IMR-90 (cell line): ENCODE measurements at regions not wholly inside any gene's neighbourhood (a gene's known extent, or its start where the extent isn't known, plus 50 kb on each side); places are given as distances from the start of the nearest gene placed in this dataset.

Experiments
- ATAC-seq: fragments of 200-7000 bp; cut with Tn5 transposase; 2 replicates; pipeline ENCODE4 v1.9.1; 2020; ENCODE audit warnings: low read depth, mild to moderate bottlenecking, moderate library complexity
- BruUV-seq: library from RNA; stranded (reverse); fragments of 400-500 nt; replicated peaks from 2 replicates; lab custom pipeline; 2021; lab: Mats Ljungman, UMichigan
- CTCF ChIA-PET: fragments of 300-600 bp; formaldehyde crosslinking; extraction: SDS; loops from one replicate; lab custom pipeline; 2021; ENCODE audit warnings: antibody characterized with exemption; lab: Yijun Ruan, JAX
- POLR2A ChIA-PET: fragments of 300-600 bp; sonication (Branson Sonifier 250); formaldehyde crosslinking; loops from one replicate; lab custom pipeline; 2022; ENCODE audit warnings: antibody characterized with exemption; ENCODE audit not compliant: unreplicated experiment; lab: Charles Lee
- DNase-seq: peaks from one replicate; pipeline ENCODE4 v3.0.0; 2013
- H2AFZ ChIP-seq: replicated peaks from 2 replicates; pipeline ENCODE3; 2013; ENCODE audit warnings: low read length, mild to moderate bottlenecking; ENCODE audit not compliant: poor library complexity
- H2AK5ac ChIP-seq: 2 replicates; pipeline ENCODE4 v1.6.1; 2013; ENCODE audit warnings: low read depth, low read length, inconsistent platforms
- H2AK9ac ChIP-seq: replicated peaks from 2 replicates; pipeline ENCODE3; 2013; ENCODE audit warnings: mild to moderate bottlenecking, low read depth, low read length, moderate library complexity; ENCODE audit not compliant: poor library complexity
- H2BK120ac ChIP-seq: 2 replicates; pipeline ENCODE4 v1.6.1; 2013; ENCODE audit warnings: low read depth, low read length, inconsistent platforms
- H2BK15ac ChIP-seq: 3 replicates; pipeline ENCODE4 v1.6.1; 2013; ENCODE audit warnings: low read depth, low read length, inconsistent platforms
- H2BK20ac ChIP-seq: 2 replicates; pipeline ENCODE4 v1.6.1; 2013; ENCODE audit warnings: low read depth, mild to moderate bottlenecking, inconsistent platforms, low read length, moderate library complexity
- H2BK5ac ChIP-seq: 2 replicates; pipeline ENCODE4 v1.6.1; 2013; ENCODE audit warnings: mild to moderate bottlenecking, low read depth, low read length, inconsistent platforms; ENCODE audit not compliant: poor library complexity, severe bottlenecking
- H3K14ac ChIP-seq: replicated peaks from 2 replicates; pipeline ENCODE4 v1.6.1; 2013; ENCODE audit warnings: low read depth, low read length, inconsistent platforms
- H3K18ac ChIP-seq: 2 replicates; pipeline ENCODE4 v1.6.1; 2013; ENCODE audit warnings: low read depth, low read length, control low read depth
- H3K23ac ChIP-seq: 2 replicates; pipeline ENCODE4 v1.6.1; 2013; ENCODE audit warnings: low read depth, low read length, inconsistent platforms
- H3K27ac ChIP-seq: 2 replicates; pipeline ENCODE4 v1.5.1; 2013; ENCODE audit warnings: mild to moderate bottlenecking, control low read depth, low read length; ENCODE audit not compliant: insufficient read depth
- H3K27me3 ChIP-seq: 2 replicates; pipeline ENCODE4 v1.6.1; 2013; ENCODE audit warnings: low read length; ENCODE audit not compliant: control insufficient read depth, insufficient read depth
- H3K36me3 ChIP-seq: 2 replicates; pipeline ENCODE4 v1.6.1; 2013; ENCODE audit warnings: low read length, mixed read lengths; ENCODE audit not compliant: control insufficient read depth, insufficient read depth
- H3K4ac ChIP-seq: 2 replicates; pipeline ENCODE4 v1.6.1; 2013; ENCODE audit warnings: low read depth, low read length, inconsistent platforms
- H3K4me1 ChIP-seq: 2 replicates; pipeline ENCODE4 v1.6.1; 2013; ENCODE audit warnings: low read length, mixed read lengths; ENCODE audit not compliant: control insufficient read depth, insufficient read depth
- H3K4me2 ChIP-seq: 2 replicates; pipeline ENCODE4 v1.6.1; 2013; ENCODE audit warnings: low read depth, mild to moderate bottlenecking, control low read depth, low read length, moderate library complexity
- H3K4me3 ChIP-seq: 2 replicates; pipeline ENCODE4 v1.5.1; 2013; ENCODE audit warnings: low read depth, mild to moderate bottlenecking, control low read depth, low read length, moderate library complexity; ENCODE audit not compliant: insufficient read depth
- H3K56ac ChIP-seq: 2 replicates; pipeline ENCODE4 v1.6.1; 2013; ENCODE audit warnings: low read length, inconsistent platforms; ENCODE audit not compliant: insufficient read depth; ENCODE audit errors: extremely low read depth
- H3K79me1 ChIP-seq, 2 experiments: 2 replicates each; pipeline ENCODE4 v1.6.1; 2013; ENCODE audit warnings: low read length in 2 of 2, inconsistent platforms in 1 of 2, low read depth in 1 of 2
- H3K9ac ChIP-seq: 2 replicates; pipeline ENCODE4 v1.6.1; 2013; ENCODE audit warnings: low read depth, low read length, control low read depth
- H3K9me1 ChIP-seq: 2 replicates; pipeline ENCODE4 v1.6.1; 2013; ENCODE audit warnings: low read length, inconsistent platforms; ENCODE audit not compliant: insufficient read depth
- H3K9me3 ChIP-seq: 2 replicates; pipeline ENCODE4 v1.6.1; 2013; ENCODE audit warnings: low read length; ENCODE audit not compliant: control insufficient read depth, insufficient read depth
- H4K20me1 ChIP-seq: 2 replicates; pipeline ENCODE4 v1.6.1; 2013; ENCODE audit warnings: low read length, inconsistent platforms; ENCODE audit not compliant: insufficient read depth
- H4K5ac ChIP-seq: 2 replicates; pipeline ENCODE4 v1.6.1; 2013; ENCODE audit warnings: mild to moderate bottlenecking, low read depth, low read length, control low read depth
- H4K8ac ChIP-seq, 2 experiments: 2 replicates each; pipeline ENCODE4 v1.6.1; 2013; ENCODE audit warnings: low read depth in 2 of 2, low read length in 2 of 2, control low read depth in 1 of 2, inconsistent platforms in 1 of 2
- H4K91ac ChIP-seq: 2 replicates; pipeline ENCODE4 v1.6.1; 2013; ENCODE audit warnings: low read depth, low read length, inconsistent platforms; ENCODE audit not compliant: insufficient read depth
- BHLHE40 ChIP-seq: fragments of 150-350 bp; IDR thresholded peaks from 2 replicates; pipeline ENCODE4 v1.6.1; 2016; ENCODE audit warnings: mild to moderate bottlenecking, low read depth, low read length
- CEBPB ChIP-seq: IDR thresholded peaks from 2 replicates; pipeline ENCODE4 v1.6.1; 2012; ENCODE audit warnings: low read depth, low read length, improper control_type of control experiment
- CHD1 ChIP-seq: IDR thresholded peaks from 2 replicates; pipeline ENCODE4 v1.6.1; 2012; ENCODE audit warnings: low read depth, low read length, improper control_type of control experiment
- ELK1 ChIP-seq: fragments of 150-350 bp; IDR thresholded peaks from 2 replicates; pipeline ENCODE4 v1.6.1; 2016; ENCODE audit warnings: low read depth, mild to moderate bottlenecking, low read length, moderate library complexity, borderline replicate concordance
- FOS ChIP-seq: fragments of 150-350 bp; IDR thresholded peaks from 2 replicates; pipeline ENCODE4 v1.6.1; 2016; ENCODE audit warnings: low read depth, low read length
- MAFK ChIP-seq: IDR thresholded peaks from 2 replicates; pipeline ENCODE4 v1.6.1; 2012; ENCODE audit warnings: low read depth, low read length, improper control_type of control experiment
- MAZ ChIP-seq: IDR thresholded peaks from 2 replicates; pipeline ENCODE4 v1.6.1; 2012; ENCODE audit warnings: low read depth, mild to moderate bottlenecking, low read length, improper control_type of control experiment, moderate library complexity, borderline replicate concordance
- MXI1 ChIP-seq: IDR thresholded peaks from 2 replicates; pipeline ENCODE4 v1.6.1; 2012; ENCODE audit warnings: low read depth, mild to moderate bottlenecking, low read length, moderate library complexity, borderline replicate concordance
- NFE2L2 ChIP-seq: fragments of 150-350 bp; IDR thresholded peaks from 2 replicates; pipeline ENCODE4 v1.6.1; 2016; ENCODE audit warnings: low read depth, mild to moderate bottlenecking, low read length
- POLR2A ChIP-seq: IDR thresholded peaks from 2 replicates; pipeline ENCODE4 v1.6.1; 2012; ENCODE audit warnings: mild to moderate bottlenecking, low read depth, low read length
- RAD21 ChIP-seq: IDR thresholded peaks from 2 replicates; pipeline ENCODE4 v1.6.1; 2012; ENCODE audit warnings: low read length, improper control_type of control experiment
- RCOR1 ChIP-seq: IDR thresholded peaks from 2 replicates; pipeline ENCODE4 v1.6.1; 2012; ENCODE audit warnings: mild to moderate bottlenecking, low read length, improper control_type of control experiment; ENCODE audit not compliant: insufficient replicate concordance
- RFX5 ChIP-seq: IDR thresholded peaks from 2 replicates; pipeline ENCODE4 v1.8.0; 2012; ENCODE audit warnings: low read depth, mild to moderate bottlenecking, low read length, moderate library complexity
- SMC3 ChIP-seq: fragments of 150-350 bp; IDR thresholded peaks from 2 replicates; pipeline ENCODE4 v1.6.1; 2016; ENCODE audit warnings: low read depth, mild to moderate bottlenecking, antibody characterized with exemption, low read length, moderate library complexity
- USF2 ChIP-seq: fragments of 150-350 bp; IDR thresholded peaks from 2 replicates; pipeline ENCODE4 v1.6.1; 2017; ENCODE audit warnings: mild to moderate bottlenecking, antibody characterized with exemption, low read length, low read depth
- WGBS, 2 experiments: methylation state at CpG; one replicate each; pipeline versions ENCODE4 v1.1.5 to v1.1.7; 2013; ENCODE audit warnings: missing lambda C conversion rate in 2 of 2; ENCODE audit not compliant: insufficient read length in 1 of 2; ENCODE audit errors: extremely low coverage in 2 of 2; 5-methylcytosine and 5-hydroxymethylcytosine counted together
- dilution Hi-C: fragments of 300-500 bp; cut with HindIII; formaldehyde crosslinking; loops from one replicate; pipeline ENCODE4 v1.14.3; 2018; ENCODE audit warnings: low sequenced_read_pairs; ENCODE audit not compliant: unreplicated experiment
- in situ Hi-C: fragments of 300-500 bp; cut with MboI; formaldehyde crosslinking; loops from 3 replicates; pipeline ENCODE4 v1.14.3; 2019; ENCODE audit warnings: low sequenced_read_pairs, inconsistent platforms, mixed read lengths
- intact Hi-C: fragments of 100-400 bp; cut with micrococcal nuclease; formaldehyde crosslinking; loops from 2 replicates; pipeline ENCODE4 v1.10.0; 2022
- TF ChIP-seq, protein P1 (sequence below): conservative IDR thresholded peaks from 2 replicates; pipeline ENCODE4 v1.5.1; 2012; ENCODE audit warnings: mild to moderate bottlenecking, low read depth, low read length, improper control_type of control experiment

GRCh38 chr1:218931324-218931723 is 242.4 kb upstream of the LYPLAL1 start:
- Histone ChIP-seq H2BK15ac (no peak overlapping the region), H3K9ac (no peak overlapping the region), H3K4ac (no peak overlapping the region), H3K56ac (no peak overlapping the region), H4K91ac (no peak overlapping the region), H2AFZ (no peak overlapping the region), H2BK120ac (no peak overlapping the region), H4K20me1 (no peaks in the 10 kb centered on the region), H3K4me3 (no peak overlapping the region), H3K4me1 (no peaks in the 10 kb centered on the region), H2BK5ac (no peak overlapping the region), H3K79me1 (no peaks in the 10 kb centered on the region), H3K27me3 (no peaks in the 10 kb centered on the region), H3K14ac (no peak overlapping the region), H3K23ac (no peak overlapping the region), H2AK9ac (no peak overlapping the region), H3K27ac (no peak overlapping the region), H3K36me3 (no peaks in the 10 kb centered on the region), H4K8ac (no peak overlapping the region), H2BK20ac (no peak overlapping the region), H2AK5ac (no peak overlapping the region), H3K4me2 (no peak overlapping the region), H4K5ac (no peak overlapping the region), H3K18ac (no peak overlapping the region), H3K9me3 (peaks cover 2% of the 10 kb centered on the region; the same call in 1 of the 2 replicates), H3K9me1 (no peaks in the 10 kb centered on the region)
- ChIA-PET POLR2A (no interaction called here), CTCF (interaction anchor here (0.8 kb wide), 1 partner anchor 12 kb away, joined by 3 read pairs; no protein-coding TSS in a partner anchor)
- ATAC-seq = no peak
- in situ Hi-C loops = no loop called here
- BruUV-seq = no TSS peak
- intact Hi-C loops = no loop called here
- no CpG with 5 or more reads among the region's 2 CpGs for WGBS, 2 experiments
- no peak for DNase-seq
- dilution Hi-C loops = no loop called here
- TF ChIP-seq MAZ = no peak
- TF ChIP-seq, protein P1, sequence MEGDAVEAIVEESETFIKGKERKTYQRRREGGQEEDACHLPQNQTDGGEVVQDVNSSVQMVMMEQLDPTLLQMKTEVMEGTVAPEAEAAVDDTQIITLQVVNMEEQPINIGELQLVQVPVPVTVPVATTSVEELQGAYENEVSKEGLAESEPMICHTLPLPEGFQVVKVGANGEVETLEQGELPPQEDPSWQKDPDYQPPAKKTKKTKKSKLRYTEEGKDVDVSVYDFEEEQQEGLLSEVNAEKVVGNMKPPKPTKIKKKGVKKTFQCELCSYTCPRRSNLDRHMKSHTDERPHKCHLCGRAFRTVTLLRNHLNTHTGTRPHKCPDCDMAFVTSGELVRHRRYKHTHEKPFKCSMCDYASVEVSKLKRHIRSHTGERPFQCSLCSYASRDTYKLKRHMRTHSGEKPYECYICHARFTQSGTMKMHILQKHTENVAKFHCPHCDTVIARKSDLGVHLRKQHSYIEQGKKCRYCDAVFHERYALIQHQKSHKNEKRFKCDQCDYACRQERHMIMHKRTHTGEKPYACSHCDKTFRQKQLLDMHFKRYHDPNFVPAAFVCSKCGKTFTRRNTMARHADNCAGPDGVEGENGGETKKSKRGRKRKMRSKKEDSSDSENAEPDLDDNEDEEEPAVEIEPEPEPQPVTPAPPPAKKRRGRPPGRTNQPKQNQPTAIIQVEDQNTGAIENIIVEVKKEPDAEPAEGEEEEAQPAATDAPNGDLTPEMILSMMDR = no peak
- no peak for TF ChIP-seq RCOR1
- TF ChIP-seq NFE2L2 = no peak
- TF ChIP-seq CEBPB = no peak
- no peak for TF ChIP-seq RFX5
- no peak for TF ChIP-seq FOS
- no peak for TF ChIP-seq RAD21
- no peak for TF ChIP-seq CHD1
- no peak for TF ChIP-seq MXI1
- no peak for TF ChIP-seq BHLHE40
- TF ChIP-seq POLR2A = no peak
- TF ChIP-seq ELK1 = no peak
- TF ChIP-seq SMC3 = no peak
- TF ChIP-seq USF2 = no peak
- no peak for TF ChIP-seq MAFK
